GM04503 (cell line): ENCODE measurements at regions not wholly inside any gene's neighbourhood (a gene's known extent, or its start where the extent isn't known, plus 50 kb on each side); places are given as distances from the start of the nearest gene placed in this dataset.

Experiments used
- DNase-seq: peaks from one replicate; pipeline ENCODE4 v3.0.0-alpha.2; 2012; ENCODE audit warnings: low read depth

DNA sequence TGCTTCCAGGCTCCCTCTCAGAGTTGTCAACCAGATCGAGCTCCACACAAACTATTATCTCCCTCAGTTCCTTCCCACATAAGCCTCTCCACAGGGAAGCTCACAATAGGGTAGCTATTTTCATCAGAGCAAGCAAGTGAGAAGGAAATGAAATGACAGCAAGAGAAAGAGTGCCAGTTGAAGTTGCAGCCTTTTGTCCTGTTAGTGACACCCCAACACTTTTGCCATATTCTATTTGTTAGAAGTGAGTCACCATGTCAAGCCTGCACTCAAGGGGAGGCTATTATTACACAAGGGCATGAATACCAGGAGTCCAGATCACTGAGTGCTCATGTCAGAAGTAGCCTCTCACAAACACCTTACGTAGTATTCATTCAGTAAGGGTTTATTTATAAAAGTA lies 266.3 kb upstream of the NOCT start:
- DNase-seq = no peak

DNA sequence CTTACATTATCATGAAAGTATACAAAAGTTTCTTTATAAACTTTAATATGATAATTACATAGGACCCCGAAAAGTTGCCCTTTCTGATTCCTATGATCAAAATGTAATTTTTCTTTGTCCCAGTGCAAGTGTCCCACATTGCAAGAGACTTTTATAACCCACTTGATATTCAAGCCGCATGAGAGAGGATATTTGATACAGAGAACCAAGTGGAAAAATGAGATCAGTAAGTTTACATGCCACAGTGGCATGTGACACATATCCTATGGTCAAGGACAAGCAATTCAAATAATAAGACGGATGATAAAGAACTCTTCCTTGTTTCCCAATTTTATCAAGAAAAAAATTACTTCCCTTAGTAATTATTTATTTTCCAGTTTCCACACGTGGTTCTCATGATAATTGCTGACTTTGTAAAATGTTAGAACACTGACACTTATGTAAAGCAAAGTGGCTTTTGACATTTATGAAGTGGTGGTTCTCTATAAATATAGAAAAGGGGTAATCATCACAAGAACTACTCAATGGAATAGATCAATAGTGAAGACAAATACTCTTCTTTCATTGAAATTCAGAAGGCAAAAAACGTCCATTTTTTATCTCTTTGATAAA lies 273.7 kb upstream of the NOCT start:
- no peak for DNase-seq

- no peak for DNase-seq
Measured at GRCh38 chr4:138740816-138741745, 274.5 kb upstream of the NOCT start.

DNA sequence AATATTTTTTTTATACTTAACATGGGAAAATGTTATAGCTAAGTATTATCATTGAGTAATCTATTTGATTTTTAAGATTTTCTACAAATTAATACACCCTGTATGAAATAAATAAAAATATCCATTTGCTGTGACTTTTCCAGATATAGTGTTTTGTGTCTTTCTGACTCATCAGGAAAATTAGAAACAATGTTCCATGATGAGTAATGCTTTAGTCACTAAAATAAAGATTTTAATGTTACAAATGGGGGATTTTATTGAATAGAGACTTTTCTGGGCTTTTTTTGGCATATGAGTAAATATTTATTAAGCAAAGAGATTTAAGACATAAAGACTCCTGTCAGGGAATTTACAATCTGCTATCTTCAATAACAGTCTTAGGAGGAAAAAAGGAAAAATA lies 279.2 kb upstream of the NOCT start:
- DNase-seq = no peak

- no peak for DNase-seq
Measured at GRCh38 chr4:138734746-138735145, 280.8 kb upstream of the NOCT start.

DNA sequence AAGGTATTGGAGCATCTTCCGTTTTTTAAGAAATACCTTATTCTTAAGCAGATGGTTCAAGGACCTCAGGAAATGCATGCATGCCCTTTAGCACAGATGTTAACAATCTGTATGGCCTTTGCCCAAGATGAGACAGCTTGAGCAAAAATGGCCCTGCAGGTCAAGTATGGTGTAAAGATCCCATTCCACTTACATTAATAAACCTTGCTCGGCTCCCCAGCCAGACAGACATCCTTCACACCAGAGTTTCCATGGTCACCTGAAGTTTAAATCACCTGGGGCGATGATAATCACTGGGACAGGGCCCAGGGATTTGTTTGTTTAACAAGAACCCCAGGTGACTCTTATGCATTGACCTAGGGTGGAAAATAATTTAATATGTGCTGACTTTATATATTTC lies 287.0 kb upstream of the NOCT start:
- DNase-seq = no peak

DNA sequence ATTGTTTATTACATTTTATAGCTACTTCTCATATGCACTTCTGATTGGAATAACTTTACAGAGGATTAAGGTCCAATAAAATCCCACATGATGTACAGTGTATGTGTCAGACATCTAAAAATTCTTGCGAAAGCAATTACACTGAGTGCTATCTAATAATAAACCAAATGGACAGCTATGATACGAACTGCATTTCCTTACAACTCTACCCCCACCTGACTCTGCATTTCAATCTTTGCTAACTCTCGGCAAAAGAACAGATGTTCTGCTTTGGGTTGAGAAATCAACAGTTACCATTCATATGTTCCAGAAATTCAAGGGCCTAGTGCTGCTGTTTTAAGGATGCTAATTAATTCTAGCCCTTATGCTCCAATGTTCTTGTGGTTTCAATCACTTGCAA lies 287.9 kb upstream of the NOCT start:
- DNase-seq = no peak

DNA sequence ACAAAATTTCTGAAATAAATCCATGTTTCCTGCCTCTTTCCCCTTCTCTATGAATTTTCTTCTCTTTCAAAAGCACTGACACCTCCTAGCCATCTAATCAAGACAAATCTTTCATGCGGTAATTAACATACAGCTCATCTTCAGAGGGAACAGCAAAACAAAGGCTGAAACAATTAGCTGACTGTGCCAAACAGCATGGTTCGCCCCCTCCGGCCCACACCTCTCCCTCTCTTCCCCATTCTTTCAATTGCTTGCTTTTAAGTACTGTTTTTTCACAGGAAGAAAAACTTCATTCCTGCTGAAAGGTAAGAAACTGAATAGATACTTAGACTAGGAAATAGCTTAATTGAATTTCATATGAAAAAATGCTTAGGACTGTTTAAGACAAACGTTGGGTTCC lies 291.1 kb upstream of the NOCT start:
- no peak for DNase-seq

DNA sequence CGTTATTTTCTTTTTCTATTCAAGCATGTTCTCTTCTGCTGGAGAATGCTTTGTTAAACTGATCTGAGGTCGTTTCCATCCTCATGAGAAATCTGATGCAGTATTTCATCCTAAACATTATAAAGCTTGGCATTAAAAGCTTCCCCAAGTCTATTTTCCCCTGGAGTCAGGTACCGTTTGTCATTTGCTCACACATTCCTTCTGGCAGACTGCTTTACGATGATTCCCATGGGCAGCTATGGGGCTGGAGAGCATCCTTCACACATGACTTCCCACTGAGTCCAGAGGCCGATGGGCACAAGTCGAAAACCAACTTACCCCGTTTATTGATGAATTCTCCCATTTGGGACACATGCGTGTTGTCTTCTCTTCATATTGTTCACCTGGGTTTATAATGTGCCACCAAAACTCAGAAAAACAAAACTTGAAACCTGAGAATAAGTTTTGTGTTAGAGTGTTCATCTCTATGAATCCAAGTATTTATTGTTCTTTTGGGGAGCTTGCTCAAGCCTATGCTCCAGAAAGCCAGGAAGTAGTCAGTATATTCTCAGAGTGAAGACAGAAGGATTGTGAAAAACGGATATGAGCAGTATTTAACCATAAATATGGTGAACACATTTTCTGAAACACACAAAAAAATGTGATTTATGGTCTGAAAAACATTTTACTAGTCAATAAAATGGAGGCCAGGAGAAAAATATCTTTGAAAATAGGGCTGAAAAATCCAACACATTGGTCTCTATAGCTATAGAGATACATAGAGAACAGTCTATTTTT lies 298.8 kb upstream of the NOCT start:
- DNase-seq = no peak

DNA sequence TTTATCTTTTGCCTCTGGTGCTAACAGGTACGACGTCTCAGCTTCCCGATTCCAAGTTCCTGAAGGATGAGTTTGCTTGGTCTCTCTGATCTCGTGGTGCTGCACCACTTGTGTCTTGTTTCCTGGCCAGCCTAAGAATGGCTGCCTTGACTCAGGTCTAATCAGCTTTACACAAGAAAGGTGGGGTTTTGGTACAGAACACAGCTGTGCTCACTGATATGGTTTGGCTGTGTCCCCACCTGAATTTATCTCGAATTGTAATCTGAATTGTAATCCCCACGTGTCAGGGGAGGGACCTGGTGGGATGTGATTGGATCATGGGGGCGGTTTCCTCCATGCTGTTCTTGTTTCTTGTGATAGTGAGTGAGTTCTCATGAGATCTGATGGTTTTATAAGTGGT lies 305.3 kb upstream of the NOCT start:
- DNase-seq = no peak

DNA sequence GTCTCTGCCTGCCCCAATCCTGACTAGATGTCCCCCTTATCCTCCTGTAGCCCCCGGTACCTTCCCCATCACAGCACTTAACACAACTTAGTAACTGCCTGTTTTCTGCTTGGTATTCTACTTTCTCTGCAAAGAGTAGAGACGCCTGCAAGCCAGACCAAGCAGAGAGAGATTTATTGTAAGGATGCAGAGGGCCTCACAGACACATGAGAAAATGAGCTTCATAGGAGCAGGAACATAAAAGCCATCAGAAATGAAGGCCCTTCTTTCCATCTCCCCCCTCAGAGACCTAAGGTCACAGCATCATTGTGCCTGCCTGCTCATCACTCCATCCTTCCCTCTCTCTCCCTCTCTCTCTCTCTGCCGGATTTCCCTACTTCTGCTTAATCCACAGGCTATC lies 305.7 kb upstream of the NOCT start:
- DNase-seq = no peak

DNA sequence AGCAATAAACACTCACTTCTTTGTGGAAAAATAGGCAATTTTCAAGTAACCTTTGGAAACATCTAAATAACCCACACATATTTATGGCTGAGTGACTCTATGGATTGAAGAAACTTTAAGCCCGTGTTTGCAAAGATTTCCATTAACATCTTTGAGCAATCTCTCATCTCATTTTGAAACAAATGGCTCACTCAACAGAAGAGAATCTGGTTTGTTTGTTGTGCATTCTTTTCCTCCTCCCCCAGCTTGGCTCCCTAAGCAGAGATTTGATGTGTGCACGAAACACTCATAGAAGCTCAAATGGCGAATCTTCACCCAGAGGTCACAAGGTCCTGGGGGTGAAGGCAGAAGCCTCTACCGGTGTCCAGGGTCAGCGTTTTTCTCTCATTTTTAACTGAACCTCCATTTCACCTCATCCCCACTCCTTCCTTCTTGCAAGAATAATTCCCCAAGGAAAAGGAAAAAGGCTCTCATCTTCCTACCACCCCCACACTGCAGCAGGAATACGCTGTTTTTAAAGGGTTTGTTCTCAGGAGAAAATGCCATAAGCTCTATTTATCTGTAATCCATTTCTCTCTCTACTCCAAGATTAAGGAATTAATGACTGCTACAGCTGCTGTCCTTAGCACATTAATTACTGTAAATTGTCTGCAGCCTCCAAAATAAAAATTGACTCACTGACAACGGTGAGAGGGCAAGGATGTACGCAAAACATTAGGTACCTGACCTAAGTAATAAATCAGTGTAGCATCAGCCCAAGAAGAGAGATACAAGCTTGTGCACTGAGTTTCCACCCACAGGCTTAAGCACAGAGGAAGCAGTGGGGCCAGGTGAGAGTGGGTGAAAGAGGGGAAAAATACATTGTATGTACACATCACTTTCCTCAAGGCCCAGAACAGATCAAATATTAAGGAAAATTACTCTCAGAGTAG lies 307.6 kb upstream of the NOCT start:
- peak; percentile 25 for DNase-seq

GRCh38 chr4:138706201-138706600 lies 309.4 kb upstream of the NOCT start:
- no peak for DNase-seq

GRCh38 chr4:138702190-138702824 lies 313.3 kb upstream of the NOCT start:
- DNase-seq = no peak

DNA sequence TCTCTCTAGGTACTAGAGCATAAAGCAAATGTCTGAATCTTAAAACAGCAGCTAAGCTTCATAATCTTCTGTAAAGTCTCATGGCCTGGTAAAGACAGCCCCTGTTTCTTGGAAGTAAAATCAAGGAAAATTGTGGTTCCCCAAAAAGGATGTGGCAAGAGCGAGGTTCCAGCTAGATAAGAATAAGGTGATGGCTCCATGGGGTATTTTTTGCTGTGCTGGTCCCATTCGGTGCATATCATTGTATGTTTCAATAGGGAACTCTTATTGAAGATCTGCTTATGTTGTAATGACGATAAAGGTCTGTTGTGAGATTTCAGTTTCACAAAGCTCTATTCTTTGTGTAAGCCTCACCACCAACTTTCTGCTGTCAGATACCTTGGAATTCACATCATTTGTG lies 316.9 kb upstream of the NOCT start:
- DNase-seq = no peak

- no peak for DNase-seq
Measured at GRCh38 chr4:138697851-138698250, 317.7 kb upstream of the NOCT start.

- DNase-seq = no peak
Measured at GRCh38 chr4:138696771-138697170, 318.8 kb upstream of the NOCT start.

DNA sequence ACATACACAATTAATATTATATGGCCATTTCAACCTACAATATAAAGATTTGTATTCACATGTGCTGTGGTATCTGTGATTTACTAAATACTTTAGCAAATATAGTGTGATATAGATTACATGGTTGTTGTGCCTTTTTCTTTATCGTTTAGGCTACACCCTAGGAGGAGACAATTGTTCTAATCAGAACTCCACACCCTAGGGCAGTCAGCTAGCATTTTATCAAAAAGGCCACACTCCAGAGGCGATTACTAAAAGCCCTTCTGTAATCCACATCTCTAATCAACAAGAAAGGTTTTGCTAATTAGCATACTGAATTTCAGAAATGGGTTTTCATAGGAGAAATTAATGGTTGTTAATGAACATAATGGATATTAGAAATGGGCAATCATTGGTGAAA lies 319.5 kb upstream of the NOCT start:
- DNase-seq = no peak

- no peak for DNase-seq
Measured at GRCh38 chr4:138693526-138693925, 322.1 kb upstream of the NOCT start.

GRCh38 chr4:138692411-138692810 lies 323.2 kb upstream of the NOCT start:
- DNase-seq = no peak

DNA sequence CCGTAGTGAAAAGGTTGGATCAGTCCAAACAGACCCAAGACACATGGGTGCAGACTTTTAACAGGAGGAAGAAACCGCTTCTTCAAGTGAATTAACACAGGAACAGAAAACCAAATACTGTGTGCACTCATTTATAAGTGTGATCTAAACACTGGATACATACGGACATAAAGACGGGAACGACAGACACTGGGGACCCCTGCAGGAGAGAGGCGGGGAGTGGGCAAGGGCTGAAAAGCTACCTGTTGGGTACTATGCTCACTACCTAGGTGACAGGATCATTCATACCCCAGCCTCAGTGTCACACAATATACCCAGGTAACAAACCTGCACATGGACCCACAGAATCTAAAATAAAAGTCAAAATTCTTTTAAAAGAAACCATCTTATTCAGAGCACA lies 326.0 kb upstream of the NOCT start:
- no peak for DNase-seq
